NK-92 (cell line): ENCODE measurements at regions not wholly inside any gene's neighbourhood (a gene's known extent, or its start where the extent isn't known, plus 50 kb on each side); places are given as distances from the start of the nearest gene placed in this dataset.

Experiments used
- DNase-seq: peaks from one replicate; lab custom pipeline; 2025; ENCODE audit not compliant: unreplicated experiment; lab: John Stamatoyannopoulos, UW

DNA sequence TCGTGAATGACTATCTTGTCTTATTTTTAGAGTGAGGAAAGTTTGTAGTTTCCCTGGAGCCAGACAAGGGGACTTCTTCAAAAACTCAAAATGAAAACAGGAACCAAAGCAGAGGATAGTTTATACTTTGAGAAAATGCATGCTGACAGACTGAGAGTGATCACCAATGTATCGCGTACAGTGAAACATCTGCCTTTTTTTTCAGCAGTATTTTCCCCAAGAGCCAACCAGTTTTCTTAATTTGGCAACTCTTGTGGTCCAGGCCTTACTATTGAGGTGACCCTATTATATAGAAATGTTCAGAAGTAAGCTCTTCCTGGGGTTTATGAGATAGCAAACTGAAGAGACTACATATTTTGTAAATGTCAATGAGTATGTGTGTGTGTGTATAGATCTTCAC, 153.7 kb upstream of the VRK2 start:
- DNase-seq: no peak

GRCh38 chr2:57893347-57893746, 153.3 kb upstream of the VRK2 start:
- DNase-seq: no peak

- DNase-seq: no peak
Measured at GRCh38 chr2:57893786-57894185, 152.8 kb upstream of the VRK2 start.

DNA sequence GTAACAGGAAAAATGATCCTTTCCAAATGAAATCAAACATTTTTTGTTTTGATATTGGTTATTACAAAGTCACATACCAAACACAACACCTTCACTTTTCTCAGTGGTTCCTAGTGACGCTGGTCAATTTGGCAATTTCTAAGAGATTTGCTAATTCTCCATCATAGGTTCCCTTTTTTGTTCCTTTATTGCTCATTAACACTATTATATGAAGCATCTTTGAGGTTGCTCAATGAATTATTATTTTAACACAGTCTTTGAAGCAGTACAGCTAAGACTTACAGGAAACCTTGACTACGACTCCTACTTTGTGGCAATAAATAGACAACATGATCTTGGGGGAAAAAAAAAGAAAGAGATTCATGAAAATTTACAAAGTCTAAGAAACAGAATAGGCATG, 152.2 kb upstream of the VRK2 start:
- no peak for DNase-seq

DNA sequence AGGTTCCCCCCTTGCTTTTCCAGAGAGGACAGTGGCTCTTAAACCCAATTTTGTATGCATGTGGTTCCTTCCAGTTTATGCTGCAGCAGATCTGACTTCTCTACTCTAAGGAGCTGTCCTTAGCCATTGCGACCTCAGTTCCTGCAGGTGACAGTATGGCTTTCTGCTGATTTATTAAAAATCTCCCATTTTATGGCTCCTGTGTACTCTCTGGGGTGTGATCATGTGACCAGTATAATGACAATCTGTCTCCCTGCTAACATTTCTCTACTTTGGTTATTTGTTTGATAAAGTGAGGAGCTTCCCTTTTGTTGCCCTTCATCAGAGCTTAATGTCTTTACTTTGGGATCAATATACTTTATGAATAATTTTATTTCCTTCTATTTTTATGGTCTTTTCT, 148.7 kb upstream of the VRK2 start:
- DNase-seq: no peak

GRCh38 chr2:57899898-57900297, 146.7 kb upstream of the VRK2 start:
- no peak for DNase-seq

DNA sequence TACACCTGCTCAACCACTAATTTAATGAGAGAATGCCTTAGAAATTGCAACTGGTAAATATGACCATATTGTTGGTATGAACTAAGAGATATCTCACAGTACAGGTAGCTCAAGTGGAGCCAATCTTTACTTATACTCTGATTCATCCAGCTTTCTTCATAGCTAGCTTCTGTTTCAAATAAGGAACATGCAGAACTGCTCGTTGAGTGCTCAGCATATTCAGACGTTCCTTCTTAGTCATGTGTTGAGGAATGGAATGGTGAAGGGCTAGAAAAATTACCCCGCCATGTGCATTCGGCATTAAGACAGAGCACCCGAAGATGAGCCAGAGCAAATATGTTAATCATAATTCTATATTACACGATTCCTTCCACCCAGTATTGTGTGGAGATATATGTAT, 144.0 kb upstream of the VRK2 start:
- DNase-seq: no peak

DNA sequence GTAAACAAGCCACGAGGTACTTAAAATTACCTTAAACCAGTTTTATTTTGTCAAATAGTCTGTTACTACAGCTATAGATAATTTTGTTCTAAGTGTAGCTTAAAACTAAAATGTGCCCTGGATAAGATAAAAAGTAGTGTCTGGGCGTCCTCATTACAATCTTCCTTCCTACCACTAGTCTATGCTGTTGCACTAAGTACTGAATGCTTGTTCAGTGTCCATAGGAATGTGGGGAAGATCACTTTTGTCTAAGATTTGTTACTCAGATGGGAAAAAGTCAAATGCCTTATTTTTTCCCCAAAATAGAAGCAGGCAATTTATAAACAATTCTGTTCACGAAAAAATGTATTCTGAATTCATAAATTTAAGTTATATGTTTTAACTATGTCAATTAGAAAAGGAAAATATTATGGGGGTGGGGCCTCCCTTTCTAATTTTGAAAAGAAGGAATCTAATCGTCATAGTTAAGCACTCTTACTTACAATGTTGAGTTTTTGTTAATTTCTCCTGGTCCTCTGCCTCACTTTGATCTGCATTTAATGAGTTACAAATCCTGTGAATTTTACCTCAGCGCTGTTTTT, 140.4 kb upstream of the VRK2 start:
- no peak for DNase-seq

DNA sequence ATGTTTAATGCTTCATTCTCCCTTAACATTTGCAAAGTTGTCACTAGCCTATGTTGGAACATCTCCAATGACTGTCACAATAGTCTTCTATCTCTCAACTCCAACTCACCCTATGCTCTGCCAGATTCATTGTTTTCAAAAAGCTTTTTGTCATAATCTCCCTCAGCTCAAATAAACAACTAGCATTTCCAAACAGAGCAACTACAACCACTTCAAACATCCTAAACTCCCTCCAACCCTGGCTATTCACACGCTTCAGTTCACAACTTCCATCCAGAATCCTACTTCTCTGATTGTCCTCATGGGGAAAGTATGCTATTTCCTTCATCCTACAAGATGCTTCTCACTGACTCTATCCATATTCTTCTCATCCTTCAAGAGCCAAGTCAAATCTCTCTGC, 139.2 kb upstream of the VRK2 start:
- DNase-seq: no peak

DNA sequence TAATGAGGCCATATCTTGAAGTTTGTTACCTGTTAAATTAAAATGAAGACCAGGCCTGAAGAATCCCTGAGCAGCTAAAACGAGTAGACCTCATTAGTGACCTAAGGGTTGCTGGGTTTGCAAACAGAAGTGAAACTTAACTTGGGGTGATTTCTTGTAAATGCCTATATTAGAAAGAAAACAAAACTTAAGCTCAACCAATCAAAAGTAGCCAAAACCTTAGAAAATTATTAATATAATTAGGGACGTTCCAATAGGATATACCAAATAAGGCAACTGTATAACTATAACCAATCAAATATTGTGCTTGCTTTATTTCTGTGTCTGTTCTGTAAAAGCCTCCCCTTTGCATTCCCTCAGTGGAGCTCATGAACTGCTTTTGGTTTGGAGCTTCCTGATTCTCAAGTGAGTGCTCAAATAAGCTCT, 137.9 kb upstream of the VRK2 start:
- no peak for DNase-seq

GRCh38 chr2:57918126-57918525, 128.5 kb upstream of the VRK2 start:
- DNase-seq: no peak

- DNase-seq: no peak
Measured at GRCh38 chr2:57920342-57920939, 126.2 kb upstream of the VRK2 start.

GRCh38 chr2:57934659-57935058, 111.9 kb upstream of the VRK2 start:
- no peak for DNase-seq

- DNase-seq: no peak
Measured at GRCh38 chr2:57936216-57936615, 110.4 kb upstream of the VRK2 start.

- no peak for DNase-seq
Measured at GRCh38 chr2:57937456-57937855, 109.2 kb upstream of the VRK2 start.

- no peak for DNase-seq
Measured at GRCh38 chr2:57941816-57942215, 104.8 kb upstream of the VRK2 start.

DNA sequence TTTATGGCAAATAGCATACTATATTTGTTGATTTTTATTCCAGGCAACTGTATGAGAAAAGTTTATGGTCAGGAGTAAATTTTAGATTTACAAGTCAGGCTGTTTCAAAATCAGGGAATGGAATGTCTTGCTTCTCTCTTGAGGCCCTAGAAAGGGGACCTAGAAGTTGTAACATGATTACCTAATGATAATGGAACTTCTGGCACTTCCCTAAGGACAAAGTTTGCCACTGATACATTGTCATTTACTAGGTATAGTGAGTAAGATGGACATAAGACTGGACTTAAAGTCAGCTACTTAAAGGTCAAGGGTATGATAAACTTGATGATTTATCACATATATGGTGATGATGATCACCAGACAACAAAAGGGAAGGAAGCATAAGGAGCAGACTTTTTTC, 103.3 kb upstream of the VRK2 start:
- no peak for DNase-seq

DNA sequence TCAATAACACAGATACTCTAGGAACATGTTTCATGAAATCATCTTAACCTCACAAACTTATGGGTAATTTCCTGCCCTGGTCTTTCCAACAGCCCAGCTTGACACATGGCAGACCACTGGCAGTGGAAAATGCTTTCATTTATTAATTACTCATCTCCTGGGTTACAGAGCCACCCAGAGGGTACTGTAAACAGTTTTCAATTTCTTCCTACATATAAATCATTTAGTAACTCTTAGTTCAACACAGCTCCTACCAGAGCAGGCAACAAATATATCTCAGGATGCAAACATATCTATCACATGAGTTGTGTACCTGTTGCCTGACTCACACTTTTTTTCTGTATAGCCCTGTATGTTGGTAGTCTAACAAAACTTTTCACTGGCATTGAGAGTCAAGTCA, 99.2 kb upstream of the VRK2 start:
- no peak for DNase-seq

- no peak for DNase-seq
Measured at GRCh38 chr2:57954020-57954419, 92.6 kb upstream of the VRK2 start.

- DNase-seq: no peak
Measured at GRCh38 chr2:57957238-57957637, 89.4 kb upstream of the VRK2 start.

DNA sequence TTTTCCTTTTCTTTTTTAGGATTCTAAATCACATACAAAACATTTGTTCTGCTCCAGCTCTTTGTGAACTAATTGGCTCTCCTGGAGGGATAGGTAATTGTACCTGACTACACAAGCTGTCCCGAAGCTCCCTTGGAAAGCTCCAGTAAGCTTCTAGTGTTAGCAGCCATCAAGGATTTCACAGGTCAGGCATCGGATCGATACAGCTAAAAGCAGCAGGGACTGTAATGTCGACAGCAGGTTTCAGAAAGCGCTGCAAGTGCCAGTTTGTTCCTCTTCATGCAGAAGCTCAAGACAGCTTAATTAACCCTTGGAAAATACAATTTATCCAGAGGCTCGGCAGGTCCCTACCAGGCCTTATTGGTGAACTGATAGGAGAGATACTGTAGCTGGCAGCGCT, 87.2 kb upstream of the VRK2 start:
- no peak for DNase-seq

DNA sequence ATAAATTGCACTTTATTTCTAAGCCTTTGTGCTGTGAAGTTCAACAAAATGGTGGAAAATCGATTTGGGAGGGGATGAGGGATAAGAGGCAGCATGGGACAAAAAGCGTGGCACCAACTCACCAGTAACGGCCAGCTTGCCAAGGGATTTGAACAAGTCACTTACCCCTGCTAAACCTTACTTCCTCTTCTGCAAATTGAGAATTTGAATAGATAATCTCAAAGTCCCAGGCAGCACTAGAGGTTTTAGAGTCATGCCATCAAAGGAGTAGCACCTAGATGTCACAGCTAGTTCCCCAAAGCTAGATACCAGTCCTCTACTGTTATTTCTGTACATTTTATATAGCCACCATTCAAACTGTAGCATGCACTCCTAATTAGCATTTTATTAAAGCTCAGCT, 83.7 kb upstream of the VRK2 start:
- no peak for DNase-seq

- DNase-seq: no peak
Measured at GRCh38 chr2:57965219-57965618, 81.4 kb upstream of the VRK2 start.
